Stimulated activated memory B cell treated with anti-CD40 and anti-IgM and Interleukin-4, amounts not matched to agents 10 μg/mL and 1 μg/mL and 100 μg/mL, for 72 hours (primary cell): ENCODE measurements at regions not wholly inside any gene's neighbourhood (a gene's known extent, or its start where the extent isn't known, plus 50 kb on each side); places are given as distances from the start of the nearest gene placed in this dataset.
"Not testable (repeated sequence)": the region's sequence is repeated elsewhere in the genome, so short reads cannot be mapped to it uniquely, and the experiment has no call there.

Experiments used
- ATAC-seq: fragments of 150-1000 bp; cut with Tn5 transposase; 2 replicates; pipeline ENCODE4 v1.10.0; 2021
- H3K27ac Mint-ChIP-seq: one replicate; pipeline ENCODE4 v1.8.0; 2022; ENCODE audit warnings: mild to moderate bottlenecking, mixed read lengths
- H3K27me3 Mint-ChIP-seq: one replicate; pipeline ENCODE4 v1.8.0; 2022; ENCODE audit warnings: mixed read lengths
- H3K36me3 Mint-ChIP-seq: one replicate; pipeline ENCODE4 v1.8.0; 2022; ENCODE audit warnings: mixed read lengths
- H3K4me1 Mint-ChIP-seq: one replicate; pipeline ENCODE4 v1.8.0; 2022; ENCODE audit warnings: mixed read lengths
- H3K4me3 Mint-ChIP-seq: one replicate; pipeline ENCODE4 v1.8.0; 2022; ENCODE audit warnings: mild to moderate bottlenecking, moderate library complexity, mixed read lengths
- H3K9me3 Mint-ChIP-seq: one replicate; pipeline ENCODE4 v1.8.0; 2022; ENCODE audit warnings: mixed read lengths

- Mint-ChIP-seq H3K36me3 (no peaks in the 10 kb centered on the region), H3K9me3 (no peaks in the 10 kb centered on the region), H3K4me1 (no peaks in the 10 kb centered on the region), H3K27me3 (peaks cover 22% of the 10 kb centered on the region), H3K4me3 (no peak overlapping the region), H3K27ac (no peak overlapping the region)
- no peak for ATAC-seq
These were observed 250.4 kb upstream of the JADE1 start for GRCh38 chr4:128558896-128559679.

- Mint-ChIP-seq H3K36me3 (no peaks in the 10 kb centered on the region), H3K27me3 (peaks cover 35% of the 10 kb centered on the region), H3K27ac (no peak overlapping the region), H3K4me3 (no peak overlapping the region), H3K4me1 (peaks cover 10% of the 10 kb centered on the region), H3K9me3 (no peaks in the 10 kb centered on the region)
- ATAC-seq: no peak
These were observed 252.7 kb upstream of the JADE1 start for GRCh38 chr4:128556756-128557155.

GRCh38 chr4:128553686-128554515 lies 255.6 kb upstream of the JADE1 start:
- no peak for ATAC-seq
- H3K4me3 Mint-ChIP-seq: peak overlapping the region; percentile 87
- H3K27me3 Mint-ChIP-seq: peaks cover 52% of the 10 kb centered on the region
- H3K9me3 Mint-ChIP-seq: peaks cover 3% of the 10 kb centered on the region
- no peaks in the 10 kb centered on the region for H3K36me3 Mint-ChIP-seq
- peaks cover 10% of the 10 kb centered on the region for H3K4me1 Mint-ChIP-seq
- peak overlapping the region; percentile 66 for H3K27ac Mint-ChIP-seq

- H3K4me3 Mint-ChIP-seq: no peak overlapping the region
- ATAC-seq: no peak
- no peaks in the 10 kb centered on the region for H3K36me3 Mint-ChIP-seq
- peaks cover 3% of the 10 kb centered on the region for H3K9me3 Mint-ChIP-seq
- peaks cover 10% of the 10 kb centered on the region for H3K4me1 Mint-ChIP-seq
- peaks cover 51% of the 10 kb centered on the region for H3K27me3 Mint-ChIP-seq
- peak overlapping the region; percentile 66 for H3K27ac Mint-ChIP-seq
These were observed 257.0 kb upstream of the JADE1 start for GRCh38 chr4:128552586-128552907.

- no peak overlapping the region for H3K4me3 Mint-ChIP-seq
- H3K27me3 Mint-ChIP-seq: peaks cover 47% of the 10 kb centered on the region
- H3K36me3 Mint-ChIP-seq: no peaks in the 10 kb centered on the region
- ATAC-seq: no peak
- peaks cover 3% of the 10 kb centered on the region for H3K9me3 Mint-ChIP-seq
- no peak overlapping the region for H3K27ac Mint-ChIP-seq
- H3K4me1 Mint-ChIP-seq: peaks cover 10% of the 10 kb centered on the region
These were observed 258.2 kb upstream of the JADE1 start for GRCh38 chr4:128551280-128551679.

- Mint-ChIP-seq H3K27ac (no peak overlapping the region), H3K36me3 (no peaks in the 10 kb centered on the region), H3K4me3 (no peak overlapping the region), H3K27me3 (peaks cover 42% of the 10 kb centered on the region), H3K9me3 (peaks cover 3% of the 10 kb centered on the region), H3K4me1 (peaks cover 10% of the 10 kb centered on the region)
- ATAC-seq: no peak
These were observed 259.4 kb upstream of the JADE1 start for GRCh38 chr4:128550060-128550459.

- Mint-ChIP-seq H3K4me3 (no peak overlapping the region), H3K27me3 (peaks cover 37% of the 10 kb centered on the region), H3K36me3 (no peaks in the 10 kb centered on the region), H3K4me1 (peaks cover 10% of the 10 kb centered on the region), H3K9me3 (peaks cover 3% of the 10 kb centered on the region), H3K27ac (no peak overlapping the region)
- no peak for ATAC-seq
These were observed 259.9 kb upstream of the JADE1 start for GRCh38 chr4:128549636-128550035.

- Mint-ChIP-seq H3K27ac (no peak overlapping the region), H3K4me1 (peaks cover 8% of the 10 kb centered on the region), H3K9me3 (peaks cover 3% of the 10 kb centered on the region), H3K36me3 (no peaks in the 10 kb centered on the region), H3K4me3 (no peak overlapping the region), H3K27me3 (peaks cover 28% of the 10 kb centered on the region)
- ATAC-seq: no peak
These were observed 260.8 kb upstream of the PGRMC2 start for GRCh38 chr4:128548381-128548780.

- H3K4me3 Mint-ChIP-seq: no peak overlapping the region
- H3K36me3 Mint-ChIP-seq: no peaks in the 10 kb centered on the region
- H3K27ac Mint-ChIP-seq: no peak overlapping the region
- H3K9me3 Mint-ChIP-seq: no peaks in the 10 kb centered on the region
- no peaks in the 10 kb centered on the region for H3K4me1 Mint-ChIP-seq
- peaks cover 20% of the 10 kb centered on the region for H3K27me3 Mint-ChIP-seq
- no peak for ATAC-seq
These were observed 256.7 kb upstream of the PGRMC2 start for GRCh38 chr4:128544272-128544671.

- no peak overlapping the region for H3K27ac Mint-ChIP-seq
- no peaks in the 10 kb centered on the region for H3K9me3 Mint-ChIP-seq
- no peaks in the 10 kb centered on the region for H3K36me3 Mint-ChIP-seq
- ATAC-seq: no peak
- H3K4me3 Mint-ChIP-seq: no peak overlapping the region
- H3K4me1 Mint-ChIP-seq: no peaks in the 10 kb centered on the region
- peaks cover 16% of the 10 kb centered on the region for H3K27me3 Mint-ChIP-seq
These were observed 256.1 kb upstream of the PGRMC2 start for GRCh38 chr4:128543696-128544095.

GRCh38 chr4:128542047-128542446 lies 254.4 kb upstream of the PGRMC2 start:
- H3K4me3 Mint-ChIP-seq: no peak overlapping the region
- H3K36me3 Mint-ChIP-seq: no peaks in the 10 kb centered on the region
- no peaks in the 10 kb centered on the region for H3K9me3 Mint-ChIP-seq
- peaks cover 16% of the 10 kb centered on the region for H3K27me3 Mint-ChIP-seq
- no peak for ATAC-seq
- H3K27ac Mint-ChIP-seq: no peak overlapping the region
- no peaks in the 10 kb centered on the region for H3K4me1 Mint-ChIP-seq

- no peak overlapping the region for H3K4me3 Mint-ChIP-seq
- H3K36me3 Mint-ChIP-seq: no peaks in the 10 kb centered on the region
- H3K27me3 Mint-ChIP-seq: peaks cover 28% of the 10 kb centered on the region
- H3K4me1 Mint-ChIP-seq: no peaks in the 10 kb centered on the region
- H3K27ac Mint-ChIP-seq: no peak overlapping the region
- no peak for ATAC-seq
- no peaks in the 10 kb centered on the region for H3K9me3 Mint-ChIP-seq
These were observed 252.5 kb upstream of the PGRMC2 start for GRCh38 chr4:128540122-128540521.

GRCh38 chr4:128538111-128538882 lies 250.7 kb upstream of the PGRMC2 start:
- H3K36me3 Mint-ChIP-seq: no peaks in the 10 kb centered on the region
- no peaks in the 10 kb centered on the region for H3K4me1 Mint-ChIP-seq
- H3K4me3 Mint-ChIP-seq: no peak overlapping the region
- no peak overlapping the region for H3K27ac Mint-ChIP-seq
- ATAC-seq: no peak
- no peaks in the 10 kb centered on the region for H3K9me3 Mint-ChIP-seq
- peaks cover 39% of the 10 kb centered on the region for H3K27me3 Mint-ChIP-seq

- ATAC-seq: no peak
- peaks cover 49% of the 10 kb centered on the region for H3K27me3 Mint-ChIP-seq
- no peaks in the 10 kb centered on the region for H3K36me3 Mint-ChIP-seq
- no peaks in the 10 kb centered on the region for H3K9me3 Mint-ChIP-seq
- H3K27ac Mint-ChIP-seq: no peak overlapping the region
- no peaks in the 10 kb centered on the region for H3K4me1 Mint-ChIP-seq
- H3K4me3 Mint-ChIP-seq: no peak overlapping the region
These were observed 249.1 kb upstream of the PGRMC2 start for GRCh38 chr4:128536746-128537145.

- ATAC-seq, H3K36me3 Mint-ChIP-seq, H3K4me1 Mint-ChIP-seq, H3K27ac Mint-ChIP-seq, H3K4me3 Mint-ChIP-seq, H3K9me3 Mint-ChIP-seq: not testable (repeated sequence)
- H3K27me3 Mint-ChIP-seq: peaks cover 48% of the 10 kb centered on the region
These were observed 247.9 kb upstream of the PGRMC2 start for GRCh38 chr4:128535510-128535909.
